AG09319 (cell line): ENCODE measurements at regions not wholly inside any gene's neighbourhood (a gene's known extent, or its start where the extent isn't known, plus 50 kb on each side); places are given as distances from the start of the nearest gene placed in this dataset.

Experiments
- DNase-seq: peaks from one replicate; pipeline ENCODE4 v3.0.0-alpha.2; 2010; ENCODE audit warnings: low read depth; ENCODE audit errors: extremely low read depth
- TF ChIP-seq, protein P1 (sequence below): IDR thresholded peaks from 2 replicates; pipeline ENCODE4 v1.5.1; 2011; ENCODE audit warnings: low read depth, mild to moderate bottlenecking, inconsistent platforms, low read length, moderate library complexity

DNA sequence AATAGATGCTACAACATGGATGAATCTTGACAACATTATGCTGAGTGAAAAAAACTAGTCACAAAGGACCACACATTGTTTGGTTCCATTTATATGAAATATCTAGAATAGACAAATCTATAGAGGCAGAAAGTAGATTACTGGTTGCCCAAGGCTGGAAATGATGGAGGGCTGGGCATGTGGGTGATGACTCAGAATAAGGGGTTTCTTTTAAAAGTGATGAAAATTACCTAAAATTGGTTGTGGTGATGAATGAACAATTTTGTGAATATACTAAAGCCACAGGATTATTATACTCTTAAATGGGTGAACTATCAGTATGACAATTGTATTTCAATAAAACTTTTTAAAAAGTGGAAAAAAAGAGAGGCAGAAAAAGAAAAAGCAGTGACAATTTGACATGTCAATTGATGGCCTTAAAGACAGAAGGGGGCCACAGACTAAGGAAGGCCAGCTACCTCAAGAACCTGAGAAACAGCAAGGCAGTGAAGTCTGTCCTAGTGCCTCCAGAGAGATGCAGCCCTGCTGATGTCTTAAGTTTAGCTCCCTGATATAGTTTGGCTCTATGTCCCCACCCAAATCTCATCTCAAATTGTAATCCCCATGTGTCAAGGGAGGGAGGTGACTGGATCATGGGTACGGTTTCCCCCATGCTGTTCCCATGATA is 182.7 kb downstream of the PIK3R1 start:
- TF ChIP-seq, protein P1, sequence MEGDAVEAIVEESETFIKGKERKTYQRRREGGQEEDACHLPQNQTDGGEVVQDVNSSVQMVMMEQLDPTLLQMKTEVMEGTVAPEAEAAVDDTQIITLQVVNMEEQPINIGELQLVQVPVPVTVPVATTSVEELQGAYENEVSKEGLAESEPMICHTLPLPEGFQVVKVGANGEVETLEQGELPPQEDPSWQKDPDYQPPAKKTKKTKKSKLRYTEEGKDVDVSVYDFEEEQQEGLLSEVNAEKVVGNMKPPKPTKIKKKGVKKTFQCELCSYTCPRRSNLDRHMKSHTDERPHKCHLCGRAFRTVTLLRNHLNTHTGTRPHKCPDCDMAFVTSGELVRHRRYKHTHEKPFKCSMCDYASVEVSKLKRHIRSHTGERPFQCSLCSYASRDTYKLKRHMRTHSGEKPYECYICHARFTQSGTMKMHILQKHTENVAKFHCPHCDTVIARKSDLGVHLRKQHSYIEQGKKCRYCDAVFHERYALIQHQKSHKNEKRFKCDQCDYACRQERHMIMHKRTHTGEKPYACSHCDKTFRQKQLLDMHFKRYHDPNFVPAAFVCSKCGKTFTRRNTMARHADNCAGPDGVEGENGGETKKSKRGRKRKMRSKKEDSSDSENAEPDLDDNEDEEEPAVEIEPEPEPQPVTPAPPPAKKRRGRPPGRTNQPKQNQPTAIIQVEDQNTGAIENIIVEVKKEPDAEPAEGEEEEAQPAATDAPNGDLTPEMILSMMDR, result no peak
- no peak for DNase-seq

DNA sequence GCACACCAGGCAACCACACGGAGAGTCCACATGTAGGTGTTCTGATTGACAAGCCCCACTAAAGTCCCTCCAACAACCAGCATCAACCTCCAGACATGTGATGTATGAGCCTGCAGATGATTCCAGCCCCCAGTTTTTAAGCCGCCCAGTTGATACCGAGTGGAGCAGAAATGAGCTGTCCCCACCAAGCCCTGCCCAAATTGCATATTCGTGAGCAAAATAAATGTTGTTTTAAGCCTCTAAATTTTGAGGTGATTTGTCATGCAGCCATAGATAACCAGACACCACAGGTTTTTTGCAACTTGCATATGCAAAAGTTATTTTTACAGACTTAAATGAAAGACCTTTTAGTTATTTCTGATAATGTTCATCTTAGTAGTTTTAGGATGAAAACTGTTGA is 187.7 kb downstream of the PIK3R1 start:
- TF ChIP-seq, protein P1, result no peak
- DNase-seq, result no peak

DNA sequence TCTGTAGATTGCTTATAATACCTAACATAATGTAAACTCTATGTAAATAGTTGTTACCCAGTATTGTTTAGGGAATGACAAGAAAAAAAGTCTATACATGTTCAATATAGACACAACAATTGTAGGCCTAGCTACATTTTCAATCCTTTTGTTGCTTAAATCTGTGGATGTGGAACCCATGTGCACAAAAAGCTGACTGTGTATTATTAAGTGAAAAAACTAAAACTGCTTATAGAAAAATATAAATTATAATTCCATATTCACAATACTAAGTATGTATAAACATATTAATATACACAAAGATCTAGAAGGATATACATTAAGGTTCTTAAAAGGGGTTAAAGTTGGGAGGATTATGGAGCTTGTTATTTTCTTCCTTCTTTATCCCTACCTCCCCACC is 188.7 kb downstream of the PIK3R1 start:
- TF ChIP-seq, protein P1, result no peak
- no peak for DNase-seq

DNA sequence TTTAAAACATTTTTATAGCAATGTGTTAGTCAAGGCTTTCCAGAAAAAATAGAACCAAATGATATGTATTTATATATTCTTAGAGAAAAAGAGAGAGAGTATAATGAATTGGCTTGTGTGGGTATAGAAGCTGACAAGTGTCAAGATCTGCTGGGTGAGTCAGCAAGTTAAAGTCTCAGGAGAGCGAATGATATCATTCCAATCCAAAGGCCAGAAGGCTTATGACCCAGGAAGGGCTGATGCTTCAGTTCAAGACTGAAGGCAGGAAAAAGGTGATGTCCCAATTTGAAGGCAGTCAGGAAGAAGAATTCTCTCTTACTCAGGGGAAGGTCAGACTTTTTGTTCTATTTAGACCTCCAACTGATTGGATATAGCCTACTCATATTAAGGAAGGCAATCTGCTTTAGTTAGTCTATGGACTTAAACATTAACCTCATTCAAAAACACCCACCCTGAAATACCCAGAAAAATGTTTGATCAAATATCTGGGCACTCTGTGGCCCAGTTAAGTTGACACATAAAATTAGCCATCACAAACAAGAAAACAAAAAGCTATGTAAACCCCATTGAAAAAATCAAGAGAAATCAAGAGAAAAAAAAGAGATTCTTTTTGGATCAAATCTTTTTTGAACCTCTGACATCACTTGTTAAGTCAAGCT is 189.6 kb downstream of the PIK3R1 start:
- no peak for DNase-seq
- TF ChIP-seq, protein P1, result no peak

DNA sequence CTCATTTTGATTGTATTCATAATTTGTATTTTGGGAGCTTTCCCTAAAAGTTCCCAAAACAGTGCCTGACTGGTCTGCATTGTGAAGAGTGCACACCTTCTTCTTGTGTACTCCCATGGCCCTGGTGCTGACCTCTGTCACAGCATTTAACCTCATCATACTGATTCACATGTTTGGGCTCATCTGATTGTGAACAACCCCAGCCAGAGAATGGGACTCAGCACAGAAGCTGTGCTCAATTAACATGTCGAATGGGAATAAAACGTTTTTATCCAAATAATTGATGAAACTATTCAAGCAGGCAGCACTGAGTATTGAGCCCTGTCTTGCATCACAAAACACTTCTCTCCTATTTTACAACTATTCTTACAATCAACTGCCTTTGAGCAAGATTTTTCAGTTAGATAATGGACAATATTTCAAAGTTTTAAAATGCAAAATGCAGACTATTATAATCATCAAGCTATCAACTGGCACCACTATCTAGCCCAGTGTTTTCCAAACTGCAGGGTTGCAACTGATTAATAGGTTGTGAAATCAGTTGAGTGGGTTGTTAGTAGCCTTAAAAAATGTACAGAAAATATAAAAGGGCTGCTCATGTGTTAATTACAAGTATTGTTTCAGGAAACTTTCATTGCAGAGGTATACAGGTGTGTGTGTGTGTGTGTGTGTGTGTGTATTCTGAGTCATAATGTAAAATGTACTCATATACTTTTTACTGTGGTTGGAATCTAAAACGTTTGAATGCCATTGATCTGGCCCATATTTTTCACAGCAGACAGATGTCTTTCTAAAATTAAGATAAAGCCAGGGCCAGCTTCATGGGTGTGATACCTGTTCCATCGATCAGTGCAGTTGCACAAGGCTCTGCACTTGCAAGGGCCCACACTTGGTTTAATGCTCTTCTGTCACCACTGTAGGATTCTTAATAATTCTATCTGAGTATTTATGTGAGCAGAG is 190.5 kb downstream of the PIK3R1 start:
- DNase-seq, result no peak
- TF ChIP-seq, protein P1, result no peak

DNA sequence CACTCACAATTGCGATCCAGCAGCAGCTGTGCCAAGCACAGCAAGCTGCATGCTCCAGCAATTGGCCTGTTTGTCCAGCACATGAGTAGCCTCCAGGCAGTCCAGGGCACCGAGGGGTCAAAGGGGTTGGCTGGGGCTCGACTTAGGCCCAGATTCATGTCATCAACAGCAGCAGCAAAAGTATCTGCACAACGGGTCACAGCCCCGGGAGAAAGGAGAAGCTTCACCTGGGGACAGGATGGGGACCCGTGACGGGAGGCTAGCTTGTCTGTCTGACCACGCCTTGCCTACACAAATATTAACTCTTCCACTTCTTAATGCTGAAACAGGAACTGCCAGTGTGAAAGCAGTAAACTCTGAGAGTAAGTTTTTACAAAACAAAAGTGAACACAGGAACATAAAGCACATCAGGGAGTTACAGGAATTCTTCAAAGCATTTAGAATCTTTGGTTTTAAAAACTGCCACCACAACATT is 191.2 kb downstream of the PIK3R1 start:
- DNase-seq, result no peak
- TF ChIP-seq, protein P1, result no peak
